WTC11 (cell line): ENCODE measurements at regions not wholly inside any gene's neighbourhood (a gene's known extent, or its start where the extent isn't known, plus 50 kb on each side); places are given as distances from the start of the nearest gene placed in this dataset.

Experiments used
- ATAC-seq: fragments of 200-7000 bp; cut with Tn5 transposase; 2 replicates; pipeline ENCODE4 v1.10.0; 2021; ENCODE audit warnings: mild to moderate bottlenecking, moderate library complexity
- CTCF ChIA-PET: fragments of 300-600 bp; sonication (Branson Sonifier 250); formaldehyde crosslinking; loops from one replicate; lab custom pipeline; 2021; ENCODE audit warnings: antibody characterized with exemption; lab: Charles Lee
- POLR2A ChIA-PET: fragments of 350-600 bp; sonication (Branson Sonifier 250); formaldehyde crosslinking; loops from one replicate; lab custom pipeline; 2021; ENCODE audit warnings: antibody characterized with exemption; lab: Charles Lee
- DNase-seq: peaks from one replicate; pipeline ENCODE4 v3.0.0; 2021; ENCODE audit warnings: low spot score
- H3K27ac Mint-ChIP-seq: 2 replicates; pipeline ENCODE4 v1.8.0; 2021; ENCODE audit warnings: mixed read lengths
- H3K27me3 Mint-ChIP-seq: 2 replicates; pipeline ENCODE4 v1.8.0; 2021; ENCODE audit warnings: low read depth, mild to moderate bottlenecking, moderate library complexity, mixed read lengths
- H3K36me3 Mint-ChIP-seq: 2 replicates; pipeline ENCODE4 v1.8.0; 2021; ENCODE audit warnings: mixed read lengths
- H3K4me1 Mint-ChIP-seq: 2 replicates; pipeline ENCODE4 v1.8.0; 2022; ENCODE audit warnings: mixed read lengths
- H3K4me3 Mint-ChIP-seq: 2 replicates; pipeline ENCODE4 v1.8.0; 2021; ENCODE audit warnings: mild to moderate bottlenecking, moderate library complexity, mixed read lengths
- H3K9me3 Mint-ChIP-seq: 2 replicates; pipeline ENCODE4 v1.8.0; 2021; ENCODE audit warnings: mixed read lengths
- ATF2 ChIP-seq: sonication (generic); formaldehyde crosslinking; IDR thresholded peaks from 2 replicates; pipeline ENCODE4 v1.8.1; 2022; ENCODE audit warnings: low read depth, missing genetic modification reagents, borderline replicate concordance
- CBFB ChIP-seq: sonication (generic); formaldehyde crosslinking; IDR thresholded peaks from 2 replicates; pipeline ENCODE4 v1.8.1; 2022; ENCODE audit warnings: mild to moderate bottlenecking, low read depth, missing genetic modification reagents
- CREB1 ChIP-seq: sonication (generic); formaldehyde crosslinking; IDR thresholded peaks from 2 replicates; pipeline ENCODE4 v1.8.0; 2023; ENCODE audit warnings: mild to moderate bottlenecking, missing genetic modification reagents
- E2F1 ChIP-seq: sonication (generic); formaldehyde crosslinking; IDR thresholded peaks from 2 replicates; pipeline ENCODE4 v1.8.0; 2022; ENCODE audit warnings: mild to moderate bottlenecking, missing genetic modification reagents
- ERG ChIP-seq: fragments of 250-450 bp; sonication (Bioruptor Pico); IDR thresholded peaks from 2 replicates; pipeline ENCODE4 v1.8.0; 2021; ENCODE audit warnings: mild to moderate bottlenecking
- GABPB1 ChIP-seq: sonication (generic); formaldehyde crosslinking; IDR thresholded peaks from 2 replicates; pipeline ENCODE4 v1.8.1; 2023; ENCODE audit warnings: mild to moderate bottlenecking, missing genetic modification reagents
- NFE2L1 ChIP-seq: sonication (generic); formaldehyde crosslinking; IDR thresholded peaks from 2 replicates; pipeline ENCODE4 v1.8.1; 2023; ENCODE audit warnings: missing genetic modification reagents
- NFYB ChIP-seq: sonication (generic); formaldehyde crosslinking; conservative IDR thresholded peaks from 2 replicates; pipeline ENCODE4 v1.8.0; 2022; ENCODE audit warnings: low read depth, missing genetic modification reagents
- NR1H2 ChIP-seq: sonication (generic); formaldehyde crosslinking; IDR thresholded peaks from 2 replicates; pipeline ENCODE4 v1.9.0; 2021; ENCODE audit warnings: mild to moderate bottlenecking, moderate library complexity, missing genetic modification reagents
- OVOL2 ChIP-seq: fragments of 250-450 bp; sonication (Bioruptor Pico); IDR thresholded peaks from 2 replicates; pipeline ENCODE4 v1.9.0; 2021; ENCODE audit warnings: mild to moderate bottlenecking, borderline replicate concordance
- PRRX2 ChIP-seq: fragments of 250-450 bp; sonication (Bioruptor Pico); IDR thresholded peaks from 2 replicates; pipeline ENCODE4 v1.8.0; 2021; ENCODE audit warnings: mild to moderate bottlenecking
- SMAD4 ChIP-seq: sonication (generic); formaldehyde crosslinking; IDR thresholded peaks from 2 replicates; pipeline ENCODE4 v1.8.0; 2022; ENCODE audit warnings: mild to moderate bottlenecking, missing genetic modification reagents
- SOX15 ChIP-seq: fragments of 250-450 bp; sonication (Bioruptor Pico); IDR thresholded peaks from 2 replicates; pipeline ENCODE4 v1.9.0; 2021; ENCODE audit warnings: mild to moderate bottlenecking
- TEAD1 ChIP-seq: sonication (generic); formaldehyde crosslinking; IDR thresholded peaks from 2 replicates; pipeline ENCODE4 v1.8.0; 2022; ENCODE audit warnings: mild to moderate bottlenecking, missing genetic modification reagents
- TEAD4 ChIP-seq: sonication (generic); formaldehyde crosslinking; IDR thresholded peaks from 2 replicates; pipeline ENCODE4 v1.8.0; 2022; ENCODE audit warnings: mild to moderate bottlenecking, missing genetic modification reagents
- USF1 ChIP-seq: sonication (generic); formaldehyde crosslinking; IDR thresholded peaks from 2 replicates; pipeline ENCODE4 v1.8.0; 2022; ENCODE audit warnings: mild to moderate bottlenecking, missing genetic modification reagents
- USF2 ChIP-seq: sonication (generic); formaldehyde crosslinking; IDR thresholded peaks from 2 replicates; pipeline ENCODE4 v1.8.1; 2023; ENCODE audit warnings: mild to moderate bottlenecking, missing genetic modification reagents, moderate library complexity
- ZNF121 ChIP-seq: sonication (generic); formaldehyde crosslinking; IDR thresholded peaks from 2 replicates; pipeline ENCODE4 v1.8.0; 2023; ENCODE audit warnings: missing genetic modification reagents

- Mint-ChIP-seq H3K27ac (no peak overlapping the region), H3K9me3 (peaks cover 18% of the 10 kb centered on the region), H3K36me3 (no peaks in the 10 kb centered on the region), H3K4me1 (peaks cover 21% of the 10 kb centered on the region), H3K27me3 (no peaks in the 10 kb centered on the region; the same call in 1 of the 2 replicates), H3K4me3 (no peak overlapping the region)
- ChIA-PET POLR2A (no interaction called here), CTCF (no interaction called here)
- no peak for DNase-seq
- ATAC-seq, result no peak
- TF ChIP-seq TEAD4 (CRISPR knock-in tag) (no peak), CBFB (CRISPR knock-in tag) (no peak), GABPB1 (no peak), ATF2 (CRISPR knock-in tag) (no peak), OVOL2 (CRISPR knock-in tag) (no peak), ERG (CRISPR knock-in tag) (no peak), TEAD1 (CRISPR knock-in tag) (no peak), NFE2L1 (CRISPR knock-in tag) (no peak)
Observed at GRCh38 chr1:96569288-96569687, 152.3 kb upstream of the PTBP2 start.

- CTCF ChIA-PET, result no interaction called here
- no peak for DNase-seq
- H3K9me3 Mint-ChIP-seq, result peaks cover 6% of the 10 kb centered on the region
- no peaks in the 10 kb centered on the region; the same call in 1 of the 2 replicates for H3K36me3 Mint-ChIP-seq
- TF ChIP-seq NR1H2 (CRISPR knock-in tag), result no peak
- peak; percentile 48; the same call in 1 of the 2 replicates for TF ChIP-seq USF1 (CRISPR knock-in tag)
- TF ChIP-seq PRRX2 (CRISPR knock-in tag), result no peak
- TF ChIP-seq SMAD4 (CRISPR knock-in tag), result no peak
- no peak for TF ChIP-seq SOX15 (CRISPR knock-in tag)
- no peak for TF ChIP-seq E2F1 (CRISPR knock-in tag)
- peak; percentile 75 for TF ChIP-seq NFYB (CRISPR knock-in tag)
- peak; percentile 76 for TF ChIP-seq USF2
- TF ChIP-seq, all 79 proteins: peak for 3
- Mint-ChIP-seq H3K27ac (no peak overlapping the region), H3K4me1 (peaks cover 50% of the 10 kb centered on the region), H3K4me3 (no peak overlapping the region), H3K27me3 (no peaks in the 10 kb centered on the region)
- POLR2A ChIA-PET, result no interaction called here
- no peak for ATAC-seq
Observed at GRCh38 chr1:96579636-96580035, 141.9 kb upstream of the PTBP2 start.

GRCh38 chr1:96580920-96581319 lies 140.7 kb upstream of the PTBP2 start:
- peaks cover 50% of the 10 kb centered on the region for H3K4me1 Mint-ChIP-seq
- POLR2A ChIA-PET, result no interaction called here
- CTCF ChIA-PET, result interaction anchor here (1.0 to 2.8 kb wide), 4 partner anchors 15 to 42 kb away, joined by 5 to 25 read pairs (median 7); no protein-coding TSS in a partner anchor
- H3K4me3 Mint-ChIP-seq, result peak overlapping the region; percentile 53
- DNase-seq, result peak; percentile 36
- TF ChIP-seq CREB1 (CRISPR knock-in tag), result no peak
- peak; percentile 52; the same call in 1 of the 2 replicates for TF ChIP-seq ZNF121 (CRISPR knock-in tag)
- peak overlapping the region; percentile 16; the same call in 1 of the 2 replicates for H3K27ac Mint-ChIP-seq
- H3K9me3 Mint-ChIP-seq, result no peaks in the 10 kb centered on the region
- H3K27me3 Mint-ChIP-seq, result no peaks in the 10 kb centered on the region
- ATAC-seq, result peak; percentile 96
- H3K36me3 Mint-ChIP-seq, result no peaks in the 10 kb centered on the region; the same call in 1 of the 2 replicates
